A673 (cell line): ENCODE measurements at regions not wholly inside any gene's neighbourhood (a gene's known extent, or its start where the extent isn't known, plus 50 kb on each side); places are given as distances from the start of the nearest gene placed in this dataset.

Experiments
- BruUV-seq: library from RNA; stranded (reverse); fragments of 400-500 nt; replicated peaks from 2 replicates; lab custom pipeline; 2021; lab: Mats Ljungman, UMichigan
- CTCF ChIA-PET: fragments of 300-600 bp; sonication (Branson Sonifier 250); formaldehyde crosslinking; loops from one replicate; lab custom pipeline; 2022; ENCODE audit warnings: antibody characterized with exemption; lab: Charles Lee
- POLR2A ChIA-PET: fragments of 300-600 bp; sonication (Branson Sonifier 250); formaldehyde crosslinking; loops from one replicate; lab custom pipeline; 2022; ENCODE audit warnings: antibody characterized with exemption; ENCODE audit not compliant: low non-redundant PET; lab: Charles Lee
- DNase-seq: peaks from one replicate; pipeline ENCODE4 v3.0.0-alpha.2; 2015; ENCODE audit warnings: low spot score
- H3K27ac ChIP-seq: fragments of 200-600 bp; sonication (generic); 2 replicates; pipeline ENCODE4 v1.5.1; 2016; ENCODE audit warnings: mixed run types, low read depth, mild to moderate bottlenecking, mixed read lengths, antibody characterized with exemption, low read length; ENCODE audit not compliant: poor library complexity, severe bottlenecking
- H3K27me3 ChIP-seq: fragments of 200-600 bp; sonication (generic); replicated peaks from 2 replicates; pipeline ENCODE4 v1.6.1; 2017; ENCODE audit warnings: mixed run types, low read depth, mild to moderate bottlenecking, mixed read lengths, antibody characterized with exemption, low read length; ENCODE audit not compliant: insufficient read depth, poor library complexity
- H3K36me3 ChIP-seq: fragments of 200-600 bp; sonication (generic); 2 replicates; pipeline ENCODE4 v1.6.1; 2016; ENCODE audit warnings: mixed run types, mild to moderate bottlenecking, mixed read lengths, antibody characterized with exemption, low read length; ENCODE audit not compliant: insufficient read depth, poor library complexity, severe bottlenecking
- H3K4me1 ChIP-seq: fragments of 200-600 bp; sonication (generic); 2 replicates; pipeline ENCODE4 v1.6.1; 2017; ENCODE audit warnings: mixed run types, mild to moderate bottlenecking, mixed read lengths, antibody characterized with exemption, low read length; ENCODE audit not compliant: insufficient read depth, poor library complexity, severe bottlenecking
- H3K4me3 ChIP-seq: fragments of 200-600 bp; sonication (generic); 2 replicates; pipeline ENCODE4 v1.5.1; 2016; ENCODE audit warnings: low read depth, mixed run types, mild to moderate bottlenecking, mixed read lengths, low read length; ENCODE audit not compliant: poor library complexity, severe bottlenecking
- H3K9me3 ChIP-seq: fragments of 200-600 bp; sonication (generic); 2 replicates; pipeline ENCODE4 v1.6.1; 2016; ENCODE audit warnings: mixed run types, low read depth, mild to moderate bottlenecking, mixed read lengths, antibody characterized with exemption, low read length; ENCODE audit not compliant: poor library complexity, severe bottlenecking
- EZH2 ChIP-seq: fragments of 200-600 bp; sonication (generic); IDR thresholded peaks from 2 replicates; pipeline ENCODE4 v1.6.1; 2017; ENCODE audit warnings: borderline replicate concordance, low read depth, mild to moderate bottlenecking, mixed read lengths, antibody characterized with exemption, low read length; ENCODE audit not compliant: poor library complexity, severe bottlenecking
- intact Hi-C: fragments of 100-400 bp; cut with micrococcal nuclease; formaldehyde crosslinking; loops from one replicate; pipeline ENCODE4 v1.10.0; 2022; ENCODE audit not compliant: unreplicated experiment
- TF ChIP-seq, protein P1 (sequence below): fragments of 300-800, 200-600 bp; sonication (generic); conservative IDR thresholded peaks from 2 replicates; pipeline ENCODE4 v1.5.1; 2017; ENCODE audit warnings: low read depth, mild to moderate bottlenecking, antibody characterized with exemption, low read length, moderate library complexity, mixed read lengths

DNA sequence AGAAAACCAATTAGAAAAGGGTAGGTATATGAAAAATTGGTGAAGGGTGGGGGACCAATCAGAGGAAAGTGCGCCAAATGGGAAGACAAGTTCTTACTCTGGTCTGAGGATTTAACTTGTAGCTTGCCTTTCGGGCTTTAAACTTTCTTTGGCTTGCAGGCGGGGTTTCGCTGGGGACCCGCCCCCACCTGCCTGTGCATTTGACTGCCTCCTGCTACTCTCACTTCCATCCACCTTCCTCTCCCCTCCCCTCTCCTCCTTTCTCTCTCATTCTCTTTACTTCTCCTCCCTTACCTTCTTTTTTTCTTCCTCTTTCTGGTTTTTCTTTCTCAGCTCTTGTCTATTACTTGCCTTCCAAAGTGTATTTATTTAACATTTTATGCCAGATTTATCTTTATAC is 278.8 kb downstream of the DNAJB9 start:
- no peak overlapping the region for H3K27ac ChIP-seq
- no TSS peak for BruUV-seq
- no peaks in the 10 kb centered on the region for H3K9me3 ChIP-seq
- H3K4me3 ChIP-seq, result no peak overlapping the region
- no peaks in the 10 kb centered on the region for H3K4me1 ChIP-seq
- ChIA-PET POLR2A (no interaction called here), CTCF (no interaction called here)
- DNase-seq, result no peak
- intact Hi-C loops, result no loop called here
- no peaks in the 10 kb centered on the region for H3K36me3 ChIP-seq
- no peaks in the 10 kb centered on the region for H3K27me3 ChIP-seq
- TF ChIP-seq, protein P1, sequence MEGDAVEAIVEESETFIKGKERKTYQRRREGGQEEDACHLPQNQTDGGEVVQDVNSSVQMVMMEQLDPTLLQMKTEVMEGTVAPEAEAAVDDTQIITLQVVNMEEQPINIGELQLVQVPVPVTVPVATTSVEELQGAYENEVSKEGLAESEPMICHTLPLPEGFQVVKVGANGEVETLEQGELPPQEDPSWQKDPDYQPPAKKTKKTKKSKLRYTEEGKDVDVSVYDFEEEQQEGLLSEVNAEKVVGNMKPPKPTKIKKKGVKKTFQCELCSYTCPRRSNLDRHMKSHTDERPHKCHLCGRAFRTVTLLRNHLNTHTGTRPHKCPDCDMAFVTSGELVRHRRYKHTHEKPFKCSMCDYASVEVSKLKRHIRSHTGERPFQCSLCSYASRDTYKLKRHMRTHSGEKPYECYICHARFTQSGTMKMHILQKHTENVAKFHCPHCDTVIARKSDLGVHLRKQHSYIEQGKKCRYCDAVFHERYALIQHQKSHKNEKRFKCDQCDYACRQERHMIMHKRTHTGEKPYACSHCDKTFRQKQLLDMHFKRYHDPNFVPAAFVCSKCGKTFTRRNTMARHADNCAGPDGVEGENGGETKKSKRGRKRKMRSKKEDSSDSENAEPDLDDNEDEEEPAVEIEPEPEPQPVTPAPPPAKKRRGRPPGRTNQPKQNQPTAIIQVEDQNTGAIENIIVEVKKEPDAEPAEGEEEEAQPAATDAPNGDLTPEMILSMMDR, result no peak
- no peak for TF ChIP-seq EZH2

DNA sequence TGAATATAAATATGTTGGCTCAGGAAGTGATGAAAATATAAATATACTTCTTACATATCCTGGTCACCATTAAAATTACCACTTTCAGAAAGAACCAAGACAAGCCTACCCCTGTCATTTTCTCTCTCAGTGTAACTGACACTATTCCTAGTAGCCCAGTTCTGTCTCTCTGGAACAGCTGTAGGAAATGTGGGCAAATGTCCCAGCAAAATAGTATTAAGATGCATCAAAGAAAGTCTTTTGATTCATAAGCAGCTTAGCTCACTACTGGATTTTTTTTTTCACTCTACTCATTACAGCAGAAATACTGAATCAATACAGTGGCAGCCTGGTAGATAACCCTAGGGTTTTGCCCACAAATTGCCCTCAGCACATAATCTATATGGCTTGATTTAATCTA is 290.9 kb downstream of the DNAJB9 start:
- CTCF ChIA-PET, result no interaction called here
- peaks cover 6% of the 10 kb centered on the region for H3K4me1 ChIP-seq
- H3K36me3 ChIP-seq, result no peaks in the 10 kb centered on the region
- no peak overlapping the region for H3K27ac ChIP-seq
- BruUV-seq, result no TSS peak
- no peak overlapping the region for H3K4me3 ChIP-seq
- intact Hi-C loops, result no loop called here
- TF ChIP-seq, protein P1, result no peak
- TF ChIP-seq EZH2, result no peak
- POLR2A ChIA-PET, result no interaction called here
- no peaks in the 10 kb centered on the region for H3K9me3 ChIP-seq
- H3K27me3 ChIP-seq, result no peaks in the 10 kb centered on the region
- no peak for DNase-seq

DNA sequence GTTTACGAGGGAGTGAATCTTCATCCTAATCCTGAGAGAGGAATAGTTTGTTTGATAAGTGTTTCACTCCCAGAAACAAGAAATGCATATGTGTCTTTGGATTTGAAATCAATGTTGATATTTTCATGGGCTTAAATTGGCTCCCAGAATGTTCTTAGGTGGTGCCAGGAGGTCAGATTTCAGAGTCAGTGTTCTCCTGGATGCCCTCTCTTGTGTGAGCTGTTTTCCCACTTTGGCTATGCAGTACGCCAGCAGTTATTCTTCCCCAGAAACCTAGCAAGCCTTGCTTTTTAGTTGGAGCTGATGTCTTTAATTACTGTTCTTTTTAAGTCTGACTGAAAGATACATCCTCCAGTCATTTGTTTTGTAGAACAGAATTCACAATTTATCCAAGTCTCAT is 291.4 kb downstream of the DNAJB9 start:
- ChIA-PET POLR2A (no interaction called here), CTCF (no interaction called here)
- Histone ChIP-seq H3K27ac (no peak overlapping the region), H3K4me1 (peaks cover 6% of the 10 kb centered on the region), H3K27me3 (no peaks in the 10 kb centered on the region), H3K36me3 (no peaks in the 10 kb centered on the region), H3K4me3 (no peak overlapping the region), H3K9me3 (no peaks in the 10 kb centered on the region)
- intact Hi-C loops, result no loop called here
- no peak for TF ChIP-seq EZH2
- BruUV-seq, result no TSS peak
- no peak for DNase-seq

- BruUV-seq, result no TSS peak
- no peak overlapping the region for H3K4me3 ChIP-seq
- no peaks in the 10 kb centered on the region for H3K27me3 ChIP-seq
- H3K9me3 ChIP-seq, result no peaks in the 10 kb centered on the region
- CTCF ChIA-PET, result no interaction called here
- no peak overlapping the region for H3K27ac ChIP-seq
- peaks cover 6% of the 10 kb centered on the region for H3K4me1 ChIP-seq
- DNase-seq, result no peak
- POLR2A ChIA-PET, result no interaction called here
- intact Hi-C loops, result no loop called here
- H3K36me3 ChIP-seq, result no peaks in the 10 kb centered on the region
- TF ChIP-seq EZH2, result no peak
- TF ChIP-seq, protein P1, result no peak
These were observed 293.7 kb downstream of the DNAJB9 start for GRCh38 chr7:108863227-108863848.
